ENCODE measurements at regions not wholly inside any gene's neighbourhood (a gene's known extent, or its start where the extent isn't known, plus 50 kb on each side); places are given as distances from the start of the nearest gene placed in this dataset.

GRCh38 chr14:89493877-89494634, 77.0 kb upstream of the FOXN3 start:
- TF ChIP-seq EZH2 (IDR thresholded peaks at IDR 0.05; ENCODE audit: borderline replicate concordance, control insufficient read depth, low read depth, low read length): no peak
- TF ChIP-seq SUZ12 (IDR thresholded peaks at IDR 0.05; ENCODE audit: unreplicated experiment): no peak
- no peak for TF ChIP-seq IKZF1 (conservative IDR thresholded peaks at IDR 0.05)
- TF ChIP-seq POLR2AphosphoS5 (IDR thresholded peaks at IDR 0.05; ENCODE audit: low read length): no peak

Measured in GM12878 (cell line).